Right lobe of liver (tissue), 4 donors: ENCODE measurements at regions not wholly inside any gene's neighbourhood (a gene's known extent, or its start where the extent isn't known, plus 50 kb on each side); places are given as distances from the start of the nearest gene placed in this dataset.

Experiments
- CTCF ChIP-seq, 4 donors: fragments of 200-600 bp in 3 of 4; fragments of 450-650 bp in 1 of 4; IDR thresholded peaks; one replicate each; pipeline versions ENCODE4 v1.5.1 to v1.8.0; 2016 to 2022; ENCODE audit warnings: antibody characterized with exemption in 4 of 4, mild to moderate bottlenecking in 2 of 4
- POLR2A ChIP-seq: fragments of 450-650 bp; IDR thresholded peaks from one replicate; pipeline ENCODE4 v1.6.1; 2017; ENCODE audit warnings: antibody characterized with exemption, mild to moderate bottlenecking
- donor health status: DM: no; HTN: no; CAD: no.
- donor health status: DM: no; HTN: no; CAD: no.
- donor health status: DM: no; HTN: yes; CAD: no.

- TF ChIP-seq POLR2A = no peak
- no peak for TF ChIP-seq CTCF (IDR thresholded peaks at IDR 0.05)
These were observed 303.3 kb upstream of the DUSP10 start for GRCh38 chr1:222045236-222045635.
